Astrocyte (in vitro differentiated cells and primary cell): ENCODE measurements at regions not wholly inside any gene's neighbourhood (a gene's known extent, or its start where the extent isn't known, plus 50 kb on each side); places are given as distances from the start of the nearest gene placed in this dataset.
"Not testable (repeated sequence)": the region's sequence is repeated elsewhere in the genome, so short reads cannot be mapped to it uniquely, and the experiment has no call there.

Experiments used
- CTCF ChIP-seq: IDR thresholded peaks from 2 replicates; pipeline ENCODE4 v1.5.1; 2011; ENCODE audit warnings: low read depth, mild to moderate bottlenecking, inconsistent platforms, low read length, moderate library complexity; ENCODE audit not compliant: insufficient read depth
- EZH2 ChIP-seq: IDR thresholded peaks from 2 replicates; pipeline ENCODE4 v1.6.1; 2012; ENCODE audit warnings: mild to moderate bottlenecking, low read length, inconsistent platforms; ENCODE audit not compliant: insufficient read depth

- not testable (repeated sequence) for TF ChIP-seq CTCF, EZH2
Observed at GRCh38 chr9:95680306-95680705, 163.5 kb upstream of the PTCH1 start.
